ENCODE measurements at regions not wholly inside any gene's neighbourhood (a gene's known extent, or its start where the extent isn't known, plus 50 kb on each side); places are given as distances from the start of the nearest gene placed in this dataset.

DNA sequence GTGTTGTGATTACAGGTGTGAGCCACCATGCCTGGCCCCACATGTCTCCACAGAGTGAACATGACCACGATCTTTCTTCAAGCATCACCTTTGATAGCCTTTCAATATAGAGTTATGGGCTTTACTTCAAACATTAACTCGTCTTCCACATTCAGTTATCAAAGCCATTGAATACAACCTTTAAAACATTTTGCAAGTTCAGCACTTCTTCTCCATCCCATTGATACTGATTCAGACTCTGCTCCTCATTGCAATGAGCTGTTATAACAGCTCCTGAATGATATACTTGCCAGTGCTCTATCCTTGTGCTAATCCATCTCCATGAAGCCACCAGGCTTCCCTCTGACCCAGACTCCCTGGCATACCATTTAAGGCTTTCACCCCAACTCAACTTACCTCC, 223.5 kb upstream of the EEA1 start:
- TF ChIP-seq CTCF (conservative IDR thresholded peaks at IDR 0.05; ENCODE audit: low read length) (no peak), EZH2phosphoT487 (IDR thresholded peaks at IDR 0.05; ENCODE audit: borderline replicate concordance, low read depth, low read length) (no peak)

Measured in OCI-LY7 (cell line).